GM21619 (cell line): ENCODE measurements at regions not wholly inside any gene's neighbourhood (a gene's known extent, or its start where the extent isn't known, plus 50 kb on each side); places are given as distances from the start of the nearest gene placed in this dataset.
"Not testable (repeated sequence)": the region's sequence is repeated elsewhere in the genome, so short reads cannot be mapped to it uniquely, and the experiment has no call there.

Experiments
- ATAC-seq: cut with Tn5 transposase; IDR thresholded peaks from one replicate; pipeline ENCODE4 v1.9.1; 2021; ENCODE audit not compliant: unreplicated experiment

GRCh38 chr11:24108609-24109008 is 388.2 kb upstream of the LUZP2 start:
- ATAC-seq = no peak

DNA sequence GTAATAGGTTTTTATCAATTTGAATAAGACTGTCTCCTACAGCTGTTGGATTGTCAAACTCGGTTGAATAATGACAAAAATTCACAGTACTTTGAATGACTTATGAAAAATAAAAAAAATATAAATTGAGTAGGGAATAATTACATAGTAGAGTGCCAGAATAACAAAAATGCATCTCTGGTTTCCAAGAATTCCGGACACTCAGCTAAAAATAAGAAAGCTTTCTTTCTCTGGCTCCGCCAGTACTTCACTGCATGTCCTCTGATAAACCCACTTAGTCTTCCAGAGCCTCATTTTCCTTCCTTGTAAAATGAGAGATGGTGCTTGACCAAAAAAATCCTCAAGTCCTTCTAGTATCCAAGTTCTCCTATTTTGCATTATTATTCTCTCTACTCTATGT is 374.6 kb upstream of the LUZP2 start:
- no peak for ATAC-seq

- no peak for ATAC-seq
Observed at GRCh38 chr11:24124876-24125275, 372.0 kb upstream of the LUZP2 start.

DNA sequence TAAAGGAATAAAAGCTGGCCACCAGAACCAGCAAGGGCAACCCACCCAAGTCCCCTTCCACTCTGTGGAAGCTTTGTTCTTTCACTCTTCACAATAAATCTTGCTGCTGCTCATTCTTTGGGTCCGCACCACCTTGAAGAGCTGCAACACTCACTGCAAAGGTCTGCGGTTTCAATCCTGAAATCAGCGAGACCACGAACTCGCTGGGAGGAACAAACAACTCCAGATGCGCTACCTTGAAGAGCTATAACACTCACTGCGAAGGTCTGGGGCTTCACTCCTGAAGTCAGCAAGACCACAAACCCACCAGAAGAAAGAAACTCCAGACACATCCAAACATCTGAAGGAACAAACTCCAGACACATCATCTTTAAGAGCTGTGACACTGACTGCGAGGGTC is 365.2 kb upstream of the LUZP2 start:
- no peak for ATAC-seq

DNA sequence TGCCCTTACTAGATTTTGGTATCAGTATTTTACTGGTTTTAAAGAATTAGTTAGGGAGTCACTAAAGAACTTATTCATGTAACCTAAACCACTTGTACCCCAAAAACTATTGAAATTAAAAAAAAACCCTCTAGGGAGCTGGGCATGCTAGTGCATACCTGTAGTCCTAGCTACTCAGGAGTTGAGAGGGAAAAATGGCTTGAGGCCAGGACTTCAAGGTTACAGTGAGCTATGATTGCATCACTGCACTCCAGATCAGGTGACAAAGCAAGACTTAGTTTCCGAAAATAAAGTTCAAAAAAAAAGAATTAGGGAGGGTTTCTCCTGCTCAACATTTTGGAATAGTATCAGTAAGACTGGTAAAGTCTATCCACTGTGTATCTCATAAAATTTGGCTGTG is 364.4 kb upstream of the LUZP2 start:
- ATAC-seq = no peak

- no peak for ATAC-seq
Observed at GRCh38 chr11:24134879-24135589, 361.8 kb upstream of the LUZP2 start.

GRCh38 chr11:24142062-24142461 is 354.8 kb upstream of the LUZP2 start:
- no peak for ATAC-seq

- no peak for ATAC-seq
Observed at GRCh38 chr11:24145411-24145810, 351.4 kb upstream of the LUZP2 start.

- no peak for ATAC-seq
Observed at GRCh38 chr11:24153337-24153736, 343.5 kb upstream of the LUZP2 start.

DNA sequence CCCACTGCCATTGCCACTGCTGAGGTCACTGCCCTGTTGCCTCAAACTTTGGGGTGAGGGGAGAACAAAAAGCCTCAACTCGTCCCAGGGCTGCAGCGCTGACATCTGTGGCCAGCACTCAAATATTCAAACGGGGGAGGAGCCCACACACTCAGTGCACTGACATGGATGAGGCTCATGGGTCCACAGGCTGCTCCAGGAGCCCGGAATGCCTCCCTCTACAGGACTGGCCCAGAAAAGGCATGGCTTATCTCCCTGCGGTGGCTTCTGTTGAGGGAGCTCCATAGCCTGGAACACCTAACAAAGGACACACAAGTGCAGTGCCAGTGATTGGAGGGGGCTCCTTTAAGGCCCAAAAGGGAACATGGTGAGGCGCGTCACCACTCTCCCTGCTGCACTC is 341.1 kb upstream of the LUZP2 start:
- no peak for ATAC-seq

GRCh38 chr11:24157316-24157715 is 339.5 kb upstream of the LUZP2 start:
- no peak for ATAC-seq

GRCh38 chr11:24161587-24161986 is 335.3 kb upstream of the LUZP2 start:
- no peak for ATAC-seq

DNA sequence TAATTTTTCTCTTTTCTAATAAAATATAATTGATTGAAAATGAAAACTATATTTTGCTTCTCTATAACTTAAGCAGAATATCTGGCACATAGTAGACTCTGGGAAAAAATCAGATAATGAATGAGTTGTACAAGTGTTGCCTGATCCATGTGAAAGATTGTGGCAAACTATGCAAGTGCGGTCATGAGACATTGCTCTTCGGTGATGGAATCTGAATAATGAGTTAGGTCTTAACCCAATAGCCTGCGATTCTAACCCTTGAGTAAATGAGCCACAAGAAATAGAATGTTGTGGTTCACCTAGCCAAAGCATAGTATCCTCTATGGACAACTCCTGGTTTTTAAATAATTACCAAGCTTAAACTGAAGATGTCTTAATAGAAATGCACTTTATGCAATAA is 333.7 kb upstream of the LUZP2 start:
- no peak for ATAC-seq

GRCh38 chr11:24163841-24164240 is 333.0 kb upstream of the LUZP2 start:
- no peak for ATAC-seq

- no peak for ATAC-seq
Observed at GRCh38 chr11:24171869-24172268, 325.0 kb upstream of the LUZP2 start.

DNA sequence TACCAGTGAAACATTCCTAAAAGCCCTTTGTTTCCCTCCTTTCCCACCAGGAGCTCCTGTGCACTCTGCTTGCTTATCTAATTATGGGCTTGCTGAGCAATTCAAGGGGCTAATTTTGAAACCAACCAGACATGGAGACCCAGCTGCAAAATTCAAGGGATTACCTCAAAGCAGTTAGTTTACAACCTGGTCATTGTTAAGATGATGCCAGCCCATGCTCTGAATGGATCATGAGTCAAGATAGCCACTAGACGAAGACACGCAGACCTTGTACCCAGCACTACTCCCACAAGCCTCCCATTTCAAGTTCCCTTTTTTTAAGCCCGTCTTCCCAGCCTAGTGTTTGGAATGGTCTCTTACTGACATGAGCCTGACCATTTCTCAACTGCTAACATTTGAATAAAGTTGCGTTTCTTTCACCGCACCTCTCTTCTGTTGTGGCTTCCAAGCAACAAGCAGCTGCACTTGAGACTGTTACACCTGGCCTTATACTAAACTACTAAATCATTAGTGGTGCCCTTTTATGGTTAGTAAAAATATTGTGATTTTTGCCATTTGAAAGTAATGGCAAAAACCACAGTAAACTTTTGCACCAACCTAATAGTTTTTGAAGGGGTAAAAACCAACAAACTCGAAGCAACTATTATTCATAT is 315.3 kb upstream of the LUZP2 start:
- no peak for ATAC-seq

GRCh38 chr11:24185535-24185934 is 311.3 kb upstream of the LUZP2 start:
- not testable (repeated sequence) for ATAC-seq

GRCh38 chr11:24196733-24197132 is 300.1 kb upstream of the LUZP2 start:
- no peak for ATAC-seq

- no peak for ATAC-seq
Observed at GRCh38 chr11:24198481-24198880, 298.4 kb upstream of the LUZP2 start.

GRCh38 chr11:24199461-24199860 is 297.4 kb upstream of the LUZP2 start:
- no peak for ATAC-seq

DNA sequence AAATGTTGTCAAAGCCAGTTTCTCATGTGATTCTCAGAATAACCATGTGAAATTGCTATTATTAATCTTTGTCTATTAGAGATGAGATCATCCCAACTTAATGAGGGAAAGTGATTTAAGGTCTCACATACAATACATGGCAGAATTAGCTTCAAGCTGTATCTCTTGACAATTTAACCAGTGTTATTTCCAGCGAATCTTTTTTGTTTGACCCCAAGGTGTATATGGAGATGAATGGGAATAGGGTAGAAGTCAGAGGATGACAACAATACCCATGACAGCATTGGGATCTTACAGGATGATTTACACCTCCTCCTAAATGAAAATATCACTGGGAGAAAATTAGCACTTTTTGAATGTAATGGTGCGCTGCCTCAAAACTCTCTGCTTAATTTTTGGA is 290.8 kb upstream of the LUZP2 start:
- no peak for ATAC-seq

GRCh38 chr11:24206511-24206910 is 290.3 kb upstream of the LUZP2 start:
- no peak for ATAC-seq

DNA sequence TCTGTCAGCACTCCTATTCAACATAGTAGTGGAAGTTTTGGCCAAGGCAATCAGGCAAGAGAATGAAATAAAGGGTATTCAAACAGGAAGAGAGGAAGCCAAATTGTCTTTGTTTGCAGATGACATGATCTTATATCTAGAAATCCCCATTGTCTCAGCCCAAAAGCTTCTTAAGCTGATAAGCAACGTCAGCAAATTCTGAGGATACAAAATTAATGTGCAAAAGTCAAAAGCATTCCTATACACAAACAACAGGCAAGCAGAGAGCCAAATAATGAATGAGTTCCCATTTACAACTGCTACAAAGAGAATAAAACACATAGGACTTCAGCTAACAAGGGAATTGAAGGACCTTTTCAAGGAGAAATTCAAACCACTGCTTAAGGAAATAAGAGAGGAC is 280.4 kb upstream of the LUZP2 start:
- no peak for ATAC-seq
